Body of pancreas (tissue), 4 donors: ENCODE measurements at regions not wholly inside any gene's neighbourhood (a gene's known extent, or its start where the extent isn't known, plus 50 kb on each side); places are given as distances from the start of the nearest gene placed in this dataset.
"Not testable (repeated sequence)": the region's sequence is repeated elsewhere in the genome, so short reads cannot be mapped to it uniquely, and the experiment has no call there.

Experiments
- POLR2A ChIP-seq, 3 donors: fragments of 450-650 bp; IDR thresholded peaks; one replicate each; pipeline ENCODE4 v1.6.1; 2016; ENCODE audit warnings: antibody characterized with exemption in 3 of 3, mild to moderate bottlenecking in 2 of 3
- TF ChIP-seq, protein P1 (sequence below), 7 experiments: fragments of 450-650 bp in 4 of 7; fragments of 200-600 bp in 3 of 7; sonication (generic) in 3 of 7; IDR thresholded peaks; one replicate each; pipeline ENCODE4 v1.5.1; 2016 to 2019; ENCODE audit warnings: antibody characterized with exemption in 7 of 7

DNA sequence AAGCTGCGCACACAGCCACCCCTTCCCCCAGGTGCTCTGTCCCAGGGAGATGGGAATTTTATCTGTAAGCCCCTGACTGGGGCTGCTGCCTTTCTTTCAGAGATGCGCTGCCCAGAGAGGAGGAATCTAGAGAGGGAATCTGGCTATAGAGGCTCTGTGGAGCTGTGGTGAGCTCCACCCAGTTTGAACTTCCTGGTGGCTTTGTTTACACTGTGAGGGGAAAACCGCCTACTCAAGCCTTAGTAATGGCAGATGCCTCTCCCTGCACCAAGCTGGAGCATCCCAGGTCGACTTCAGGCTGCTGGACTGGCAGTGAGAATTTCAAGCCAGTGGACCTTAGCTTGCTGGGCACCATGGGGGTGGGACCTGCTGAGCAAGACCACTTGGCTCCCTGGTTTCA is 235.2 kb upstream of the GLRA1 start:
- TF ChIP-seq, protein P1, sequence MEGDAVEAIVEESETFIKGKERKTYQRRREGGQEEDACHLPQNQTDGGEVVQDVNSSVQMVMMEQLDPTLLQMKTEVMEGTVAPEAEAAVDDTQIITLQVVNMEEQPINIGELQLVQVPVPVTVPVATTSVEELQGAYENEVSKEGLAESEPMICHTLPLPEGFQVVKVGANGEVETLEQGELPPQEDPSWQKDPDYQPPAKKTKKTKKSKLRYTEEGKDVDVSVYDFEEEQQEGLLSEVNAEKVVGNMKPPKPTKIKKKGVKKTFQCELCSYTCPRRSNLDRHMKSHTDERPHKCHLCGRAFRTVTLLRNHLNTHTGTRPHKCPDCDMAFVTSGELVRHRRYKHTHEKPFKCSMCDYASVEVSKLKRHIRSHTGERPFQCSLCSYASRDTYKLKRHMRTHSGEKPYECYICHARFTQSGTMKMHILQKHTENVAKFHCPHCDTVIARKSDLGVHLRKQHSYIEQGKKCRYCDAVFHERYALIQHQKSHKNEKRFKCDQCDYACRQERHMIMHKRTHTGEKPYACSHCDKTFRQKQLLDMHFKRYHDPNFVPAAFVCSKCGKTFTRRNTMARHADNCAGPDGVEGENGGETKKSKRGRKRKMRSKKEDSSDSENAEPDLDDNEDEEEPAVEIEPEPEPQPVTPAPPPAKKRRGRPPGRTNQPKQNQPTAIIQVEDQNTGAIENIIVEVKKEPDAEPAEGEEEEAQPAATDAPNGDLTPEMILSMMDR (IDR thresholded peaks at IDR 0.05): not testable (repeated sequence)
- TF ChIP-seq POLR2A (IDR thresholded peaks at IDR 0.05): not testable (repeated sequence)
